Hematopoietic multipotent progenitor cell treated with erythropoietin and hydrocortisone succinate and interleukin-3 and kit ligand, for 17 days (in vitro differentiated cells): ENCODE measurements at regions not wholly inside any gene's neighbourhood (a gene's known extent, or its start where the extent isn't known, plus 50 kb on each side); places are given as distances from the start of the nearest gene placed in this dataset.
"Not testable (repeated sequence)": the region's sequence is repeated elsewhere in the genome, so short reads cannot be mapped to it uniquely, and the experiment has no call there.

ENCODE experiments used
- DNase-seq: peaks from one replicate; pipeline ENCODE4 v3.0.0-alpha.2; 2015; ENCODE audit warnings: low spot score

GRCh38 chr5:56686337-56687195 lies 128.8 kb upstream of the MAP3K1 start:
- DNase-seq = no peak

- no peak for DNase-seq
These were observed 129.7 kb upstream of the MAP3K1 start for GRCh38 chr5:56685503-56686217.

- DNase-seq = no peak
These were observed 131.2 kb upstream of the MAP3K1 start for GRCh38 chr5:56684159-56684558.

- DNase-seq = no peak
These were observed 131.6 kb upstream of the MAP3K1 start for GRCh38 chr5:56683733-56684132.

DNA sequence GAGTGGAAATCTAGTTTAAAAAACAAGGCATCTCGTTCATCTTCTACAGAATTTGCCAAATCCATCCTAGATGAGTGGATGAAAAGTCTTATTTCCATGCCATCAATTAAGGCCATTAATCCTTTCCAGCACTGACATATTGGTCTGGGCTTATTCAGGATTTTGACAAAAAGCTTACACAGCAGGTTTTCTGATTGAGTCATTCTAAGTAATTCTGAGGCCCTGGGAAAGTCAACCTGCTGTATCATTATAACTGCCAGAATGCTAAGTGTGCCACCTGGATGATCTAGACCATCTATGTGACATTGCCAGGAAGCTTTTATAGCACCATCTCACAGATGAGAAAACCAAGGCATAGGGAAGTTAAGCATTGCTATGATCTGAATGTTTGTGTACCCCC lies 132.1 kb upstream of the MAP3K1 start:
- DNase-seq = no peak

GRCh38 chr5:56681346-56681745 lies 134.0 kb upstream of the MAP3K1 start:
- DNase-seq = no peak

GRCh38 chr5:56680731-56681130 lies 134.6 kb upstream of the MAP3K1 start:
- no peak for DNase-seq

- DNase-seq = no peak
These were observed 137.6 kb upstream of the MAP3K1 start for GRCh38 chr5:56677690-56678305.

DNA sequence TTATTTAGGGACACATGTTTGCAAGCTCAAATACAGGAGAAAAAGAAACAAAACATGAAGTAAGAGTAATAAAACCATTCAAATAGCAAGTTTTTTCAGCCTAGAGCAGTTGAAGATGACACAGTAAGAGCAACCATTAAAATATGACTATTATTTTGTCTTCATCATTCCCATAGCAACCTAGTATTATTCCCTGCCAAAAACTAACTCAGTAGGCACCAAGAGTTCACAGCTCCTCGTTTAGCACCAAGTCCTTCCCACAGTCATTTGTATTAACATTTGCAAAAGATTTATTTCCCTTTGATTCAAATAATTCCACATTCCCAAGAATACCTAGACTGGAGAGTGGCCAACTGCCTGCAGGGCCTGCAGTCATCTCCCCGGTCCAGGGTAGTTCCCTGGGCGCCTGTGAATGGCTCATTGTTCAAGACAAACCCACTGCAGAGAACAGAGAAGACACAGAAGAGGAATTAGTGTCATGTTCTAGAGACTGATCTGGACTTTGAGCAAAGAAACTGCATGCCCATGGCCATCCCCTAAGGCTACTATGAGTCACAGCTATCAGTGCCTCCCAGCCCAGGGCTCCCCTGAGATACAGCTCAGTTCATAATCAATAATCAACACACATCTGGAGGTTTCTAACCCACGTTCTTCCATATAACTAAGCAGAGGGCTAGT lies 139.1 kb upstream of the MAP3K1 start:
- DNase-seq = peak; percentile 16

GRCh38 chr5:56674441-56674840 lies 140.9 kb upstream of the MAP3K1 start:
- DNase-seq = no peak

DNA sequence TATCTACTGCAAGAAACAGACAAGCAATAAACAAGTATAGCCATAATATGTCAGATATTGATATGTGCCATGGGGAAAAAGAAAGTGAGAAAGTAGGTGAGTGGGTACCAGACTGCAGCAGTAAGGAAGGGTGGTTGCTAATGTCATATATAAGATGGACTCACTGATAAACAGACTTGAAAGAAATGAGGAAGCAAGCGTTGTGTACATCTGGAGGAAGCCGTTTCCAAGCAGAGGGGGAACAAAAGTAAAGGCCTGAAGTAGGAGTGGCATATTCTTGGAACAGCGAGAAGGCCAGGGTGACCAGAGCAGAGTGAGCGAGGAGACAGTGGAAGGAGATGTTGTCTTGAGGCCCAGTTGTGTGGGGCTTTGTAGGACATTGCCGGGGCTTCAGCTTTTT lies 142.2 kb upstream of the MAP3K1 start:
- no peak for DNase-seq

DNA sequence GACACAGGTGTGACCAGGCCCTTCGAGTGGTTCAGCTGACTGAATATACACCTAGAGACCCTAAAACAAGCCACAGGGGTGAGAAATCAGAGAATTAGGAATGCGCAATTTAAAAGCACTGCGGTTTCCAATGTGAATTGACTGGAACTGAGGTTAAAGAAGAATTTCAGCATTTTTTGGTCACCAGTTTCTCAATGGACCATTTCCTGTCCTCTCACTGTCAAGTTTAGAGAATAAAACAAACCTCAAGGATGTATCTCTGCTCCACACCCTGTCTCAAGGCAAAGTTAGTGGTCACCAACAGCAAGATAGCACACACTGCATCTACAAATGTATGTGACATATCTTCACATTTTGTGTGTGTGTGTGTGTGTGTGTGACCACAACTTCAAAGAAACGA lies 143.8 kb upstream of the MAP3K1 start:
- no peak for DNase-seq

GRCh38 chr5:56670916-56671315 lies 144.4 kb upstream of the MAP3K1 start:
- DNase-seq = no peak

DNA sequence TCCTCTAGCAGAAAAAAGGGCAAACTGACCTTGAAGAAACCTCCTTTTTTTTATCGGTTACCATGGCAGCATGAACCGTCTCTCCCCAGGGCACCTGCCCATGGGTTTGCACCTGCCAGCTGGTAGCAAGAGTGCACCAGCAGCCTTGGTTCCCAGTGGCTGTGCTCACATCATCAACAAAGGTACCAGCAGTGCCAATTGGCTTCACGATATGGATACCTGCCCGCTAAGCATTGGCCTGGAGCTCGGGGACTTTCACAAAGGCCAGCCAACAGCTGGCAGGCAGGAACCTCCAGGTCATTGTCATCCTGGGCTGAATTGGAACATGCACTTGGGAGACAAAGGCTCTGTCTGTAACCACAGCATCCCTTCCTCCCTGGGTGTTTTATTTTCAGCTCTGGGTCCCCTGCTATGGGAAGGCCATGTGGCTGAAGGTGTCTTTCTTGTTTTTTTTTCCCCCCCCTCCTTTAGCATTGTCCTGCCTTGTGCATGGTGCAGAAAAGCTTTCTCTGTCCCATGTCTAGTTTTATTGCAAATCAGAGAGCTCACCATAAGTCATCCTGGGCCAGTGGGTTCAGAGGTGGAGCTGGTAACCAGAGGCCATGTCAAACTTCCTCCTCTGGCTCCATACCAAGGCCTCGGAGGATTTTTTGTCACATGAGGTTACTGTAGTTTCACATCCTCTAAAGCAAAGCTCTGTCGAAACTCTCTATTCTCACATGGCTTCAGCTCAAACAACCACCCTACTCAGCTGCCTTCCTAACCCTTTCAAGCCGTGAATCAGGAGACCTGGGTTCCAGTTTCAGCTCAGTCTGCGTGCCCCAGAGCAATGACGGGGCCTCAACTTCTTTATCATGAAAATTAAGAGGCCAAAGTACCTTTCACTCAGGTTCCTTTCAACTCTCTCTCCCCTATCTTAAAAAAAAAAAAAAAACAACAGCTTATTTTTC lies 145.5 kb upstream of the MAP3K1 start:
- DNase-seq = no peak

DNA sequence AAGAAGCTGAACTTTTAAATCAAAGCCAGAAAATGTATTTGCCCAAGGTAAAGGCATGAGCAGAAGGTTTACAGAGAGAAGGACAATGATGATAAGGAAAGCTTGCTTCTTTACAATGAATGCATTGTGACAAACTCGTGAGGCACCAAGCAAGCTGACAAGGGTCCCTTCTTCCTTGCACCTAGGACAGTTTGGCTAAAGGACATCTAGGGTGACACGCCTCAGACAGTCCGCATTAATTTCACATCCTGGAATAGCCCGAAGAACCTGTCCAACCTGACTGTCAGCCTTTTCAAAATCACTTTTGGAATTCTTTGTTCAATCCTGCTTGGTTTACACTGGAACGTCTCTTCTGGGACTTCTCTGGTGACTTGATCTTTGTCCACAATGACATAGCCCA lies 146.4 kb upstream of the MAP3K1 start:
- no peak for DNase-seq

DNA sequence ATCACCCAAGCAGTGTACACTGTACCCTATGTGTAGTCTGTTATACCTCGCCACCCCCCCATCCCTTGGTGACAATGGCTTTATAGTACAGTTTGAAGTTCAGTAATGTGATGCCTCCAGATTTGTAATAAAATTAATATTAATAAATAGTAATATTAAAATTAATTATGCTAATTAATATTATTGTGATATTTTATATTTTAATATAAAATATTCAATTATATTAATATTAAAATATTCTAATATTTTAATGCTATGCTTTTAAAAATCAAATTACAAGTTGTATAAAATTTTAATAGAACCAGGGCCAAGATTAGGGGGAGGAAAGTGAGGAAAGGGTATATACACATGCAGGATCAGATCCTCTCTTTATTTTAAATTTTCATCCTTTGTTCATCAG lies 147.7 kb upstream of the MAP3K1 start:
- DNase-seq = no peak

DNA sequence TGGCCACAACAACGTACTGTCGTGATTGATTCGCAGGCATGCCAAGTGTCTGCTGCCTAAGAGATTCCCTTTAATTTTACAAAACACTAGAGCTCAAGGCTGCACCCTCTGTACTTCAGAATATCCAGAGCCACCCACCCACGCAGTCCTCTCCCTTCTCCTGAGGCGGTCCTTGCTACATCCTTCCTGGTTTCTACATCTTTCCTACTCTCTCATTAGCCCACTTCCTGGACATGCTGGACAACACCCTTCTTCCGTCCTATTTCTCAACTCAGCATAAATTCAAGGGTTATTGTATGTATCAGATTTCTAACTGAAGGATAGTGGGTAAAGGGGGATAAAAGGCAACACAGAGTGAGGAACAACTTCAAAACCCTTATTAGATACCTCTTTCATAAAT lies 148.4 kb upstream of the MAP3K1 start:
- DNase-seq = no peak

- not testable (repeated sequence) for DNase-seq
These were observed 150.2 kb upstream of the MAP3K1 start for GRCh38 chr5:56665117-56665516.

- DNase-seq = no peak
These were observed 151.3 kb upstream of the MAP3K1 start for GRCh38 chr5:56664025-56664424.

GRCh38 chr5:56663523-56663922 lies 151.8 kb upstream of the MAP3K1 start:
- DNase-seq = no peak

DNA sequence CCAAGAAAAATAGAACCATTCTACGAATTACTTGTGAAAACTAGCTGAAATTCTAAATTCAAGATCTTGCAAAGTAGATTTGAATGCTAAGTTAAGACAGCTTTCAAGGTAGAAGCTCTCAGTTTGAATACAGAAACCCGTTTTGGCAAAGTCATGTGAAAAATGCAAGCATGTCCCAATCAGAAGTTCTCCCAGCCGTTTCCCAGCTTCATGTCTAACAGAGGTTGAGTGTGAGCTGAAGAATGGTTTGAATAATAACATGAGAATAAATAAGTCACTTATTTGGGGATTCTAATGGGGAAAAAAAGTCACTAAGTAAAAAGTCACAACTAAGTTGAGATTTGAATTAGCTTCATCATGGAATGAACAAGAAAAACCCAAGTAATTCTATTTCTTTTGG lies 152.5 kb upstream of the MAP3K1 start:
- DNase-seq = no peak
